Panc1 (cell line): ENCODE measurements at regions not wholly inside any gene's neighbourhood (a gene's known extent, or its start where the extent isn't known, plus 50 kb on each side); places are given as distances from the start of the nearest gene placed in this dataset.

Experiments used
- ATAC-seq: fragments of 200-7000 bp; cut with Tn5 transposase; 2 replicates; pipeline ENCODE4 v1.9.1; 2020; ENCODE audit warnings: mild to moderate bottlenecking, moderate library complexity
- BruUV-seq: library from RNA; stranded (reverse); fragments of 400-500 nt; replicated peaks from 2 replicates; lab custom pipeline; 2021; lab: Mats Ljungman, UMichigan
- CTCF ChIA-PET: fragments of 300-600 bp; sonication (Branson Sonifier 250); formaldehyde crosslinking; loops from one replicate; lab custom pipeline; 2022; ENCODE audit warnings: antibody characterized with exemption; lab: Charles Lee
- POLR2A ChIA-PET: fragments of 300-600 bp; sonication (Branson Sonifier 250); formaldehyde crosslinking; loops from one replicate; lab custom pipeline; 2022; ENCODE audit warnings: antibody characterized with exemption; lab: Charles Lee
- DNase-seq: peaks from one replicate; pipeline ENCODE4 v3.0.0-alpha.2; 2010; ENCODE audit warnings: low read depth, low spot score
- H3K27ac ChIP-seq: 2 replicates; pipeline ENCODE4 v1.5.1; 2011; ENCODE audit warnings: mild to moderate bottlenecking, low read length, inconsistent platforms
- H3K27me3 ChIP-seq: fragments of 200-500 bp; sonication (Bioruptor generic); 2 replicates; pipeline ENCODE4 v1.6.0; 2014; ENCODE audit warnings: low read length, inconsistent platforms; ENCODE audit not compliant: control insufficient read depth, insufficient read depth
- H3K36me3 ChIP-seq: fragments of 200-500 bp; sonication (Bioruptor generic); 2 replicates; pipeline ENCODE4 v1.5.1; 2014; ENCODE audit warnings: inconsistent platforms, mild to moderate bottlenecking, low read length, moderate library complexity; ENCODE audit not compliant: control insufficient read depth, insufficient read depth
- H3K4me1 ChIP-seq: 2 replicates; pipeline ENCODE4 v1.5.1; 2011; ENCODE audit warnings: inconsistent platforms, mild to moderate bottlenecking, low read length, moderate library complexity; ENCODE audit not compliant: control insufficient read depth, insufficient read depth
- H3K4me3 ChIP-seq, 2 experiments: 2 replicates each; pipeline ENCODE4 v1.5.1; 2011 to 2012; ENCODE audit warnings: low read depth in 2 of 2, low read length in 2 of 2, mild to moderate bottlenecking in 2 of 2, inconsistent platforms in 1 of 2, moderate library complexity in 1 of 2
- H3K9me3 ChIP-seq: fragments of 200-500 bp; sonication (Bioruptor generic); 2 replicates; pipeline ENCODE4 v1.5.1; 2014; ENCODE audit warnings: low read depth, mild to moderate bottlenecking, inconsistent platforms, low read length, moderate library complexity; ENCODE audit not compliant: control insufficient read depth, insufficient read depth
- POLR2AphosphoS5 ChIP-seq: IDR thresholded peaks from 2 replicates; pipeline ENCODE4 v1.6.1; 2012; ENCODE audit warnings: mild to moderate bottlenecking, low read depth, low read length, moderate library complexity
- SIN3A ChIP-seq: IDR thresholded peaks from 2 replicates; pipeline ENCODE4 v1.6.1; 2012; ENCODE audit warnings: low read depth, mild to moderate bottlenecking, low read length, moderate library complexity, borderline replicate concordance; ENCODE audit not compliant: insufficient read depth
- TCF7L2 ChIP-seq: IDR thresholded peaks from 2 replicates; pipeline ENCODE4 v1.6.1; 2011; ENCODE audit warnings: mild to moderate bottlenecking, low read depth, low read length, inconsistent platforms
- in situ Hi-C: cut with HindIII; loops from 2 replicates; pipeline ENCODE4 v1.10.0; 2016; ENCODE audit warnings: low sequenced_read_pairs, low pct_unique_long_range_greater_than_20kb
- intact Hi-C: fragments of 100-400 bp; cut with micrococcal nuclease; formaldehyde crosslinking; loops from one replicate; pipeline ENCODE4 v1.10.0; 2022; ENCODE audit not compliant: unreplicated experiment
- TF ChIP-seq, protein P1 (sequence below): fragments of 450-650 bp; IDR thresholded peaks from 2 replicates; pipeline ENCODE4 v1.5.1; 2017; ENCODE audit warnings: mild to moderate bottlenecking
- TF ChIP-seq, protein P2 (sequence below), 2 experiments: IDR thresholded peaks; 2 replicates each; pipeline ENCODE4 v1.6.1; 2011 to 2012; ENCODE audit warnings: low read depth in 2 of 2, control low read depth in 1 of 2, low read length in 1 of 2, mild to moderate bottlenecking in 1 of 2, moderate library complexity in 1 of 2; ENCODE audit not compliant: insufficient read depth in 1 of 2

DNA sequence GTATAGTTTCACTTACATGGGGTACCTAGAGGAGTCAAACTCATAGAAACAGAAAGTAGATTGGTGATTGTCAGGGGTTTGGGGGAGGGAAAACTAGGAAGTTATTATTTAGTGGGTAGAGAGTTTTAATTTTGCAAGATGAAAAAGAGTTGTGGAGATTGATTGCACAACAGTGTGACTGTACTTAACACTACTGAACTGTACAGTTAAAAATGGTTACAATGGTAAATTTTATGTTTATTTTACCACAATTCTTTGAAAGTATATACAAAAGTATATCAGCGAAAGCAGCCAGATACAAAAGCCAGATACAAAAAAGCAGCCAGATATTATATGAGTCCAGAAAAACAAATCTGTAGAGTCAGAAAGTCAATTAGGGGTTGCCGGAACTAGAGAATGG, 247.6 kb downstream of the IPO8 start:
- Histone ChIP-seq H3K27ac (no peak overlapping the region), H3K36me3 (no peaks in the 10 kb centered on the region), H3K9me3 (no peaks in the 10 kb centered on the region; the same call in 1 of the 2 replicates), H3K27me3 (no peaks in the 10 kb centered on the region), H3K4me3 (no peak overlapping the region), H3K4me1 (no peaks in the 10 kb centered on the region)
- ATAC-seq = no peak
- CTCF ChIA-PET = no interaction called here
- intact Hi-C loops (no loop called here), in situ Hi-C loops (no loop called here)
- BruUV-seq = no TSS peak
- TF ChIP-seq, protein P1, sequence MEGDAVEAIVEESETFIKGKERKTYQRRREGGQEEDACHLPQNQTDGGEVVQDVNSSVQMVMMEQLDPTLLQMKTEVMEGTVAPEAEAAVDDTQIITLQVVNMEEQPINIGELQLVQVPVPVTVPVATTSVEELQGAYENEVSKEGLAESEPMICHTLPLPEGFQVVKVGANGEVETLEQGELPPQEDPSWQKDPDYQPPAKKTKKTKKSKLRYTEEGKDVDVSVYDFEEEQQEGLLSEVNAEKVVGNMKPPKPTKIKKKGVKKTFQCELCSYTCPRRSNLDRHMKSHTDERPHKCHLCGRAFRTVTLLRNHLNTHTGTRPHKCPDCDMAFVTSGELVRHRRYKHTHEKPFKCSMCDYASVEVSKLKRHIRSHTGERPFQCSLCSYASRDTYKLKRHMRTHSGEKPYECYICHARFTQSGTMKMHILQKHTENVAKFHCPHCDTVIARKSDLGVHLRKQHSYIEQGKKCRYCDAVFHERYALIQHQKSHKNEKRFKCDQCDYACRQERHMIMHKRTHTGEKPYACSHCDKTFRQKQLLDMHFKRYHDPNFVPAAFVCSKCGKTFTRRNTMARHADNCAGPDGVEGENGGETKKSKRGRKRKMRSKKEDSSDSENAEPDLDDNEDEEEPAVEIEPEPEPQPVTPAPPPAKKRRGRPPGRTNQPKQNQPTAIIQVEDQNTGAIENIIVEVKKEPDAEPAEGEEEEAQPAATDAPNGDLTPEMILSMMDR = no peak
- no peak for TF ChIP-seq TCF7L2
- DNase-seq = no peak
- POLR2A ChIA-PET = no interaction called here

DNA sequence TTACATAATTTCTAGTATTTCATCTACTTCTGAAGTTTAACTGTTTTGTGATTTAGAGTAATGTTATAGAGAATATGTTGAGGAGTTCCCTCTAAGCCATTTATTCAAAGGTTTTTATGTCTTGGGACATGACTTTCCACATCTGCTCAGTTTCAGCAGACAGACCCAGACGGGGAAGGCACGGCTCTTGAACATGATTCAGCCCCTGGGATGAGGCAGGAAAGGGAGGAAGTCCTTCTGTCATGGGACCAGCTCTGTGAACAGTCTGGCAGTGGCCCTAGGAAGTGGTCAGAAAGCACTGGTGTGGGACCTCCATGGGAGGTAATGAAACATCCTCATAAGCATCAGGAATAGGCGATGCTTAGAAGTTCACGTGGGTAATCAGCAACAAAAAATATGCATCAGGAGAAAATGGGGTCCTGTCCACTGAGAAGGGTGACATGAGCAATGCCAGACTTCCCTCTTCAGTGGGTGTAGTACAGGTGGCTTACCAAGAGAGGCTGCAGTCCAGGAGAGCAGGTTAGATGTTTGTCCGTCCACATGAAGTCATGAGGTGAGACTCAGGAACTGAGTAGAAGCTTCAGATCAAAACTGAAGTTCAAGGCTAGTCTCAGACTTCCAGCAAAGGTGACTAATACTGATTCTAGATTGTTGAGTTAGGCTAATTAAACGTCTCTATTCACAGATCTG, 248.5 kb downstream of the IPO8 start:
- DNase-seq (no peak), ATAC-seq (no peak)
- TF ChIP-seq TCF7L2 (no peak), POLR2AphosphoS5 (no peak)
- TF ChIP-seq, protein P1 = no peak
- intact Hi-C loops (no loop called here), in situ Hi-C loops (no loop called here)
- Histone ChIP-seq H3K27me3 (no peaks in the 10 kb centered on the region), H3K36me3 (no peaks in the 10 kb centered on the region), H3K4me1 (no peaks in the 10 kb centered on the region), H3K4me3 (no peak overlapping the region), H3K27ac (no peak overlapping the region), H3K9me3 (no peaks in the 10 kb centered on the region; the same call in 1 of the 2 replicates)
- POLR2A ChIA-PET = no interaction called here
- CTCF ChIA-PET = no interaction called here
- BruUV-seq = no TSS peak

DNA sequence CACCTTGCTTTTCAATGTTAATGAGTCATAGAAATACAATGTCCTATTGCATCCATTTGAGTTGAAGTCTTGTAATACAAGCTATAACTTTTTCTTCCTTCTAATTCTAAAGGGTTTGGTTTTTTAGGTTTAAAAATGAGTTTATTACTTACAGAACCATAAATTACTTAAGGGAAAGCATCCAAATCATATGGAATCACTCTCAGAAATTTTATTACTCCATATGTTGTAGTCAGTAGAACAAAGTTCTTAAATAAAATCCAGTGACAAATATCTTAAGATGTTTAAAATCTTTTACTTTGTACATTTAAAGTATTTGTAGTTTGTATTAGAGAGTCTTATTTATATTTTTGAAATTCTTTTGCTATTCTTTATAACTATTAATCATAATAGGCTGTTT, 253.2 kb downstream of the IPO8 start:
- no peak overlapping the region for H3K27ac ChIP-seq
- TF ChIP-seq POLR2AphosphoS5 (no peak), SIN3A (no peak), TCF7L2 (no peak)
- TF ChIP-seq, protein P2, sequence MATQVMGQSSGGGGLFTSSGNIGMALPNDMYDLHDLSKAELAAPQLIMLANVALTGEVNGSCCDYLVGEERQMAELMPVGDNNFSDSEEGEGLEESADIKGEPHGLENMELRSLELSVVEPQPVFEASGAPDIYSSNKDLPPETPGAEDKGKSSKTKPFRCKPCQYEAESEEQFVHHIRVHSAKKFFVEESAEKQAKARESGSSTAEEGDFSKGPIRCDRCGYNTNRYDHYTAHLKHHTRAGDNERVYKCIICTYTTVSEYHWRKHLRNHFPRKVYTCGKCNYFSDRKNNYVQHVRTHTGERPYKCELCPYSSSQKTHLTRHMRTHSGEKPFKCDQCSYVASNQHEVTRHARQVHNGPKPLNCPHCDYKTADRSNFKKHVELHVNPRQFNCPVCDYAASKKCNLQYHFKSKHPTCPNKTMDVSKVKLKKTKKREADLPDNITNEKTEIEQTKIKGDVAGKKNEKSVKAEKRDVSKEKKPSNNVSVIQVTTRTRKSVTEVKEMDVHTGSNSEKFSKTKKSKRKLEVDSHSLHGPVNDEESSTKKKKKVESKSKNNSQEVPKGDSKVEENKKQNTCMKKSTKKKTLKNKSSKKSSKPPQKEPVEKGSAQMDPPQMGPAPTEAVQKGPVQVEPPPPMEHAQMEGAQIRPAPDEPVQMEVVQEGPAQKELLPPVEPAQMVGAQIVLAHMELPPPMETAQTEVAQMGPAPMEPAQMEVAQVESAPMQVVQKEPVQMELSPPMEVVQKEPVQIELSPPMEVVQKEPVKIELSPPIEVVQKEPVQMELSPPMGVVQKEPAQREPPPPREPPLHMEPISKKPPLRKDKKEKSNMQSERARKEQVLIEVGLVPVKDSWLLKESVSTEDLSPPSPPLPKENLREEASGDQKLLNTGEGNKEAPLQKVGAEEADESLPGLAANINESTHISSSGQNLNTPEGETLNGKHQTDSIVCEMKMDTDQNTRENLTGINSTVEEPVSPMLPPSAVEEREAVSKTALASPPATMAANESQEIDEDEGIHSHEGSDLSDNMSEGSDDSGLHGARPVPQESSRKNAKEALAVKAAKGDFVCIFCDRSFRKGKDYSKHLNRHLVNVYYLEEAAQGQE (IDR thresholded peaks at IDR 0.05; ENCODE audit: insufficient read depth in 1 of 2, low read depth in 2 of 2, low read length in 1 of 2) = no peak
- TF ChIP-seq, protein P1 = no peak
- no peaks in the 10 kb centered on the region for H3K36me3 ChIP-seq
- no TSS peak for BruUV-seq
- ChIA-PET CTCF (no interaction called here), POLR2A (no interaction called here)
- in situ Hi-C loops (no loop called here), intact Hi-C loops (no loop called here)
- H3K4me1 ChIP-seq = no peaks in the 10 kb centered on the region
- H3K4me3 ChIP-seq = no peak overlapping the region
- H3K27me3 ChIP-seq = 0 out of 2 replicates have a peak, but pooled peaks cover 7% of the 10 kb centered on the region
- H3K9me3 ChIP-seq = no peaks in the 10 kb centered on the region
- DNase-seq = no peak
- ATAC-seq = no peak
